Suprapubic skin (tissue), 4 donors: ENCODE measurements at regions not wholly inside any gene's neighbourhood (a gene's known extent, or its start where the extent isn't known, plus 50 kb on each side); places are given as distances from the start of the nearest gene placed in this dataset.

Experiments used
- DNase-seq, 2 donors: peaks; one replicate each; pipeline ENCODE4 v3.0.0-alpha.2; 2019; ENCODE audit warnings: low spot score in 2 of 2
- H3K27ac ChIP-seq: fragments of 200-600 bp; sonication (generic); one replicate; pipeline ENCODE4 v1.5.1; 2019
- H3K27me3 ChIP-seq: fragments of 200-600 bp; sonication (generic); one replicate; pipeline ENCODE4 v1.5.1; 2019
- H3K36me3 ChIP-seq: fragments of 200-600 bp; sonication (generic); one replicate; pipeline ENCODE4 v1.5.1; 2019
- H3K4me1 ChIP-seq: fragments of 200-600 bp; sonication (generic); one replicate; pipeline ENCODE4 v1.5.1; 2019
- H3K4me3 ChIP-seq: fragments of 200-600 bp; sonication (generic); one replicate; pipeline ENCODE4 v1.5.1; 2019; ENCODE audit warnings: mild to moderate bottlenecking
- H3K9me3 ChIP-seq: fragments of 200-600 bp; sonication (generic); one replicate; pipeline ENCODE4 v1.5.1; 2019
- CTCF ChIP-seq, 2 donors: fragments of 200-600 bp in 1 of 2; fragments of 450-650 bp in 1 of 2; sonication (generic) in 1 of 2; IDR thresholded peaks; one replicate each; pipeline ENCODE4 v1.5.1; 2016 to 2019; ENCODE audit warnings: antibody characterized with exemption in 2 of 2, mild to moderate bottlenecking in 1 of 2, moderate library complexity in 1 of 2
- EP300 ChIP-seq: sonication (generic); formaldehyde crosslinking; IDR thresholded peaks from one replicate; pipeline ENCODE4 v1.6.1; 2017; ENCODE audit warnings: antibody characterized with exemption
- POLR2A ChIP-seq, 2 donors: fragments of 450-650 bp; IDR thresholded peaks; one replicate each; pipeline ENCODE4 v1.6.1; 2017; ENCODE audit warnings: antibody characterized with exemption in 2 of 2, mild to moderate bottlenecking in 2 of 2, moderate library complexity in 2 of 2
- POLR2AphosphoS5 ChIP-seq, 3 donors: sonication (generic); formaldehyde crosslinking; IDR thresholded peaks; one replicate each; pipeline ENCODE4 v1.6.1; 2017; ENCODE audit warnings: antibody characterized with exemption in 3 of 3
- whole genome bisulfite sequencing: methylation state at CpG from one replicate; pipeline ENCODE4 v1.1.5; 2018; 5-methylcytosine and 5-hydroxymethylcytosine counted together

- Histone ChIP-seq H3K36me3 (no peaks in the 10 kb centered on the region), H3K27me3 (peaks cover 23% of the 10 kb centered on the region), H3K9me3 (no peaks in the 10 kb centered on the region), H3K4me3 (no peak overlapping the region), H3K4me1 (no peaks in the 10 kb centered on the region), H3K27ac (no peak overlapping the region)
- no peak for DNase-seq
- TF ChIP-seq EP300 (no peak), POLR2AphosphoS5 (IDR thresholded peaks at IDR 0.05) (no peak), CTCF (IDR thresholded peaks at IDR 0.05) (no peak), POLR2A (IDR thresholded peaks at IDR 0.05) (no peak)
- WGBS = 87% methylated on average over 5 of the region's 16 CpGs
Observed at GRCh38 chr22:49648053-49648452, 179.6 kb downstream of the BRD1 start.

- no peaks in the 10 kb centered on the region for H3K4me1 ChIP-seq
- no peak overlapping the region for H3K27ac ChIP-seq
- no peak overlapping the region for H3K4me3 ChIP-seq
- no peaks in the 10 kb centered on the region for H3K9me3 ChIP-seq
- H3K27me3 ChIP-seq = peaks cover 23% of the 10 kb centered on the region
- 73% methylated on average over 3 of the region's 3 CpGs for WGBS
- TF ChIP-seq POLR2A (IDR thresholded peaks at IDR 0.05) (no peak), POLR2AphosphoS5 (IDR thresholded peaks at IDR 0.05) (no peak), CTCF (IDR thresholded peaks at IDR 0.05) (no peak), EP300 (no peak)
- no peaks in the 10 kb centered on the region for H3K36me3 ChIP-seq
- no peak for DNase-seq
Observed at GRCh38 chr22:49647627-49648026, 180.0 kb downstream of the BRD1 start.

- Histone ChIP-seq H3K4me1 (no peaks in the 10 kb centered on the region), H3K27me3 (peaks cover 23% of the 10 kb centered on the region), H3K9me3 (no peaks in the 10 kb centered on the region), H3K36me3 (no peaks in the 10 kb centered on the region), H3K4me3 (no peak overlapping the region), H3K27ac (no peak overlapping the region)
- TF ChIP-seq CTCF (IDR thresholded peaks at IDR 0.05) (no peak), POLR2A (IDR thresholded peaks at IDR 0.05) (no peak), POLR2AphosphoS5 (IDR thresholded peaks at IDR 0.05) (no peak), EP300 (no peak)
- no peak for DNase-seq
- 52% methylated on average over 2 of the region's 3 CpGs for WGBS
Observed at GRCh38 chr22:49646876-49647275, 180.8 kb downstream of the BRD1 start.

GRCh38 chr22:49645791-49646550 is 181.7 kb downstream of the BRD1 start:
- peaks cover 23% of the 10 kb centered on the region for H3K27me3 ChIP-seq
- TF ChIP-seq POLR2A (IDR thresholded peaks at IDR 0.05) = no peak
- TF ChIP-seq POLR2AphosphoS5 (IDR thresholded peaks at IDR 0.05) = no peak
- no peak for TF ChIP-seq EP300
- TF ChIP-seq CTCF (IDR thresholded peaks at IDR 0.05) = no peak
- no peaks in the 10 kb centered on the region for H3K4me1 ChIP-seq
- H3K27ac ChIP-seq = no peak overlapping the region
- H3K36me3 ChIP-seq = no peaks in the 10 kb centered on the region
- H3K9me3 ChIP-seq = no peaks in the 10 kb centered on the region
- DNase-seq = no peak
- H3K4me3 ChIP-seq = no peak overlapping the region
- WGBS = 85% methylated on average over 10 of the region's 13 CpGs

GRCh38 chr22:49645257-49645656 is 182.4 kb downstream of the BRD1 start:
- Histone ChIP-seq H3K9me3 (no peaks in the 10 kb centered on the region), H3K4me1 (no peaks in the 10 kb centered on the region), H3K27me3 (peaks cover 23% of the 10 kb centered on the region), H3K36me3 (no peaks in the 10 kb centered on the region), H3K4me3 (no peak overlapping the region), H3K27ac (no peak overlapping the region)
- no peak for DNase-seq
- TF ChIP-seq CTCF (IDR thresholded peaks at IDR 0.05) (no peak), POLR2AphosphoS5 (IDR thresholded peaks at IDR 0.05) (no peak), EP300 (no peak), POLR2A (IDR thresholded peaks at IDR 0.05) (no peak)
- 90% methylated on average over 3 of the region's 3 CpGs for WGBS
